Activated effector memory CD4-positive, alpha-beta T cell treated with anti-CD3 and anti-CD28 coated beads, Interleukin-2, amount 50 U/mL, for 16 hours (primary cell): ENCODE measurements at regions not wholly inside any gene's neighbourhood (a gene's known extent, or its start where the extent isn't known, plus 50 kb on each side); places are given as distances from the start of the nearest gene placed in this dataset.
"Not testable (repeated sequence)": the region's sequence is repeated elsewhere in the genome, so short reads cannot be mapped to it uniquely, and the experiment has no call there.

Experiments
- DNase-seq: peaks from one replicate; pipeline ENCODE4 v3.0.0-alpha.2; 2020

GRCh38 chr13:67481445-67481844, 251.3 kb upstream of the PCDH9 start:
- DNase-seq = no peak

- DNase-seq = no peak
These were observed 244.0 kb upstream of the PCDH9 start for GRCh38 chr13:67474115-67474514.

DNA sequence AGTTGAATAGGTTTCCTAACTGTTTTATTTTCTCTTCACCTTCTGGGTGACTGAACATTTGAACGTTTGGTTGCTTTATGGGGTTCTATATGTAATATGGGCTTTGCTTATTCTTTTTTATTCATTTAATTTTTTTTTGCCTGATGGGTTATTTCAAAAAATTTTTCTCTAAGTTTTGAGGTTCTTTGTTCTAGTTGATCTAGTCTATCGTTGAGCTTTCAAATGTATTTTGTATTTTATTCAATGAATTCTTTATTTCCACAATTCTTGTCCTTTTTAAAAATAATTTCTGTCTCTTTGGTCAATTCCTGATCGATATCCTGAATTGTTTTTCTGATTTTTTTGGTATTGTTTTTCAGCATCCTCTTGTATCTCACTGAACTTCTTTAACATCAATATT, 239.5 kb upstream of the PCDH9 start:
- DNase-seq = no peak

DNA sequence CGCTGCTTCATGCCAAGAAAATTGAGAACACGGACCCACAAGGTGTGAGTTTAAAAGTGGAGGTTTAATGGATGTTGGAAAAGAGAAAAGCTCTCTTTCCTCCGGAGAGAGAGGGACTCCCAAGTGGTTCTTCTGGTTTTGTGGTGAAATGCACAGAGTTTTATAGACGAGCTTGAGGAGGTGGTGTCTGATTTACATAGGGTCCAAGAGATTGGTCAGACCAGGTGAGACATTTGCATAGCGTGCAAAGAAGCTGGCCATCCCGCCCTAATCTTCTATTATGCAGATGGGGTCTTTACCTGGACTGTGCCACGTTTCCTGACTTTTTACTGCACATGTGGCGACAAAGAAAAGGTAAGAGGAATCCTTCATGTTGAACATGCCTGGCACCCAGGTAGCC, 236.4 kb upstream of the PCDH9 start:
- no peak for DNase-seq

- no peak for DNase-seq
These were observed 234.0 kb upstream of the PCDH9 start for GRCh38 chr13:67464154-67464553.

- no peak for DNase-seq
These were observed 232.0 kb upstream of the PCDH9 start for GRCh38 chr13:67462098-67462497.

GRCh38 chr13:67452526-67452925, 222.4 kb upstream of the PCDH9 start:
- peak; percentile 33 for DNase-seq

DNA sequence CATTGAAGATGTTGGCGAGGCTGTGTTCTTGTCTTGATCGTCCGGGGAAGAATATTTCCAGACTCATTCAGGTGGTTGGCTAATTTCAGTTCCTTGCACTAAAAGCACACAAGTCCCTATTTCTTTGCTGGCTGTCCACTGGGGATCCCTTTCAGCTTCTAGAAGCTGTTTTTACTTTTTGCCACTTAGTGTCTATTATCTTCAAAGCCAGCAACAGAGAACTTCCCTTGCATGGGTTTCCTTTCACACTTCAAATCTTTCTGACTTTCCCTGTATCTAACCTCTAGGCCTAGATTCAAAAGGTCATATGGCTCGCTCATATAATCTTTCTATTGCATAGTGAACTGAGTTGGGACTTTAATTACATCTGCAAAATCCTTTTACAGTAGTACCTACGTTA, 215.3 kb upstream of the PCDH9 start:
- DNase-seq = no peak

DNA sequence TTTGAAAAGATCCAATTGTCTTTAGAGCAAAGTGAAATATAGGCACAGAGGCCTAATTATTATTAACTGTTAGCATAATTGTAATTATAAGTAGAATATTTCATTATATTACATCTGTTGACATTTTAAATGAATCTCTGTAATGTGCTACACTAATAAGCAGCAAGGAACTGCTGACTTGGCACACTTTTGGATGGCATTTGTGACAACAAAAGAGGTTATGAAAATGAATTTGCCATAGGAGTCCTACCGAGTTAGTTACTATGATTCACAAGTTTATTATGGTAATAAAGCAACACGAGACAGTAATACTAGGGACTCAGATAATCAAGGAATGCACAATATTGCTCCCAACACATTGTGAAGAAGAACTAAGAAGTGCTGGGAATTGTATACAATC, 213.8 kb upstream of the PCDH9 start:
- DNase-seq = no peak

DNA sequence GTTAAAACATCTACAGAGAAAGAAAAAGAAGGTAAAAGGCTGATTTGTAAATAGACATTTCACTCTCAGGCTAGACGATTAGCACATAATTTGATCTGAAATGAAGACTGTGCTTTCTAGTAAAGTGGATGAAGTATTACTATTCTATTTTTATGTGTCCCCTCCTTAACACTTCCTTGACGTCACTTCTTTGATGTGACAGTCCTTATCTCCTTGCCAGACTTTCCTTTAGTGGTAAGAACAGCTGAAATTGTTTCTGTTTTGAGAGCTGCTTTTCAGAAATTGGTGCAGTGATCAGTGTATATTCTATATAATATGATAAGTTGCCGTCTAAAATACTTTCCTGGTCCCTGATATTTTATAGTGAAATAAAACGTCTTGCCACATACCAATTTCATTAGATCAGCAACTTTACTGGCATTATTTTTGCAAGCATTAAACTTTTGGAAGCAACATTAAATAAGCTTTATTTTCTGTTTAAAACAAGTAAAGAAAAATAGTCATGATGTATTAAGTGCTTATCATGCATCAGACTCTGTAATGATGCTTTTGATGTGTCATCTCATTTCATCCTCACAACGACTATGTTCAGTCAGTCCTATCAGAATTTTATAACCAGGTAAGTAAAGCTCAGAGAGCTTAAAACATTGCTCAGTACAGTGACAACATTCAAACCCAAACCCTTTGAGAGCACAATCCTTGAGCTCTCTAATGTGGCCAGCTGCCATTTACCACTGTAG, 210.3 kb upstream of the PCDH9 start:
- no peak for DNase-seq

GRCh38 chr13:67439365-67439764, 209.2 kb upstream of the PCDH9 start:
- DNase-seq = no peak

- no peak for DNase-seq
These were observed 208.3 kb upstream of the PCDH9 start for GRCh38 chr13:67438465-67438864.

GRCh38 chr13:67437244-67437643, 207.1 kb upstream of the PCDH9 start:
- DNase-seq = no peak

DNA sequence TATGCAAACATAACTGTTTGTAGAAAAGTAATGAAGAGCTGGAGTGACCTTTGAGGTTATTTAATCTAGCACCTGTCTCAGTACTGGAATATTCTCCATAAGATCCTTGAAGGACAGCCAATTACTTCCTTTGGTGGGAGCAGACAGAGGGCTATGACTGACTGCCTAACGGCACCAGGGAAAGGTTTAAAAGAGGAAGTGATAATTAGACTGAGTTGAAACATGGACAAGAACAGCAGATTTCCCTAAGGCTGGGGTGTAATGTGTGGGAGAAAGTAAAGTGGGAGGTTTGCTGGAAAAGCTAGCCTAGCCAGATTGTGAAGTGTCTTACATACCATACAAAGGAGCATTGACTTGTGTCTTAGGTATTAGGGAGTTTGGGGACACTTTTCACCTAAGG, 191.3 kb upstream of the PCDH9 start:
- DNase-seq = no peak

DNA sequence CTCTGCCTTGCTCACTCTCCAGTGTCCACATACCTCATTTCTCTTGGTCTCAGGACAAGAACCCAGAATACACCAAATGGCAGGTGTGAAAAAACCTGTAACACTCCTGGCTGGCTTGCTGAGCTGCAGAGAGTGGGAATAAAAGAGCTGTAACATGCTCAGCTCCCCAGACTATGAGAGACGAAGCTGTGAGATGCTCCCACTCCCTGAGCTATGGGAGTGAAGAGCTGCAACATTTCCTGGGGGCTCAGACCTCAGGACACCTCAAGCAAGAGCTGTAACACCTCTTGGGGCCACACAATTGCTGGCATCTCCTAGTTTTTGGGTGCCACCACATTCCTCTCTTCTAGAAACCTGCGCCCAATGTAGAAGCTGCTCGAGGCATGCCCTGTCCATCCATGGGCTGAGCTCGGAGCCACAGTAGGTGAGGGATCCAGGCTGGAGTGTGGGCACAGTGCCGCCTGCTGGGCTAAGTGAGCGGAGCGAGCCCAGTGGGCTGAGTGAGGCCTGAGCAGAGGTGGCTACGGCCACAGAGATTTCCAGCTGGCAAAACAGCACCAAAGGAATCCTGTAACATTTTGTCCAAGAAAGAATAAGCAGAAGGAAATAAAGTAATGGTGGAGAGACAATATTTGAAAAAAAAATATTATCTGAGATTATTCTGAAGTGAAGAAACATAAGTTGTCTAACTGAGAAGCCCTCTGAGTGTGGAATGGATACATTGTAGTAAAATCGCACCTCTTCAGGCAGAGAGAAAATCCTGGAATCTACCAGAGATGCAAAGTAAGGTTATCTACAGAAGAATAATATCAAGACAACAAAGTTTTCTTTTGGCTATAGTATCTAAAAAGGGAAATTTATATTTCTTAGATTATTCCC, 186.2 kb upstream of the PCDH9 start:
- no peak for DNase-seq

- DNase-seq = no peak
These were observed 180.5 kb upstream of the PCDH9 start for GRCh38 chr13:67410645-67411044.

- DNase-seq = no peak
These were observed 178.7 kb upstream of the PCDH9 start for GRCh38 chr13:67408798-67409197.

- no peak for DNase-seq
These were observed 172.4 kb upstream of the PCDH9 start for GRCh38 chr13:67402546-67402945.

- no peak for DNase-seq
These were observed 165.4 kb upstream of the PCDH9 start for GRCh38 chr13:67395577-67395976.

GRCh38 chr13:67392014-67392413, 161.9 kb upstream of the PCDH9 start:
- DNase-seq = no peak

DNA sequence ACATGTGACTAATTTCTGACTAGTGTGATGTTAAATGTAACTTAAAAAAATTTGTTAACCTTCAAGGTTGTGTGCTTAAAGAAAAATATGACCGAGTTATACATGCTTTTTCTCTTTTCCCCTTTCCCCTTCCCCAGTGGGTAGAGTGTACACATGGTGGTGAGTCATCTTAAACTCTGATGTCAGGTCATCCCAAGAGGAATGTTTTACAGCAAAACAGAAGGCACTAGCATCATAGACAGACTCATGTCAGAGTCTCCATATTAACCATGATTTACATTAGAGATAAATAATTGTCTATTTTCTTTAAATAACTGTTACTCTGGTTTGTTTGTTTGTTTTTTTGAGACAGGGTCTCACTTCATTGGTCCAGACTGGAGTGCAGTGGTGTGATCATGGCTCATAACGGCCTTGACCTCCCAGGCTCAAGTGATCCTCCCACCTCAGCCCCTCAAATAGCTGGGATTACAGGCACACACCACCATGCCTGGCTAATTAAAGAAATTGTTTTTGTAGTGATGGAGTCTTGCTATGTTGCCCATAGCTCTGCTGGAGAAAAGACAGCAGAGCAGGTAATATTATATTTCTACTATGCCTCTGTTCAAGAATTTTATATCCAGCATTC, 160.4 kb upstream of the PCDH9 start:
- no peak for DNase-seq

- no peak for DNase-seq
These were observed 159.0 kb upstream of the PCDH9 start for GRCh38 chr13:67389171-67389570.

DNA sequence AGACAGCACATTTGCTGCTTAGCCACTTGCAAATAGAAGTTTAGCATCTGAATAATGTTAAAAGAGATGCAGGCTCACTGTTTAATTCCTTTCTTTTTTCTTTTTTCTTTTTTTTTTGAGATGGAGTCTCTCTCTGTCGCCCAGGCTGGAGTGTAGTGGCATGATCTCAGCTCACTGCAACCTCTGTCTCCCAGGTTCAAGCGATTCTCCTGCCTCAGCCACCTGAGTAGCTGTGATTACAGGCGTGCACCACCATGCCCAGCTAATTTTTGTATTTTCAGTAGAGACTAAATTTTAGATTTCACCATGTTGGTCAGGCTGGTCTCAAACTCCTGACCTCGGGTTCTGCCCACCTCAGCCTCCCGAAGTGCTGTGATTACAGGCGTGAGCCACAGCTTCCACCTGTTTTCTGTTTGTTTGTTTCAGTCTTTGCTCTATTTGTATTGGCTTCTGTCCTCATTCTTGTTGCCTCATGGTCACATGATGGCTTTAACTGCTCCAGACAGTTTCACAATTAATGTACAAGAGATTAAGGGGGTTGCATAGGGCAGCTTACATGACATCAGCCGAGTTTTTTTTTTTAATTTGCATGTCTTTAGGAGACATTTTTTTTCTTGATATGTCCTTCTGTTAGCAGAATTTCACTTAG, 153.1 kb upstream of the PCDH9 start:
- not testable (repeated sequence) for DNase-seq
